ENCODE measurements at regions not wholly inside any gene's neighbourhood (a gene's known extent, or its start where the extent isn't known, plus 50 kb on each side); places are given as distances from the start of the nearest gene placed in this dataset.
"Not testable (repeated sequence)": the region's sequence is repeated elsewhere in the genome, so short reads cannot be mapped to it uniquely, and the experiment has no call there.

DNA sequence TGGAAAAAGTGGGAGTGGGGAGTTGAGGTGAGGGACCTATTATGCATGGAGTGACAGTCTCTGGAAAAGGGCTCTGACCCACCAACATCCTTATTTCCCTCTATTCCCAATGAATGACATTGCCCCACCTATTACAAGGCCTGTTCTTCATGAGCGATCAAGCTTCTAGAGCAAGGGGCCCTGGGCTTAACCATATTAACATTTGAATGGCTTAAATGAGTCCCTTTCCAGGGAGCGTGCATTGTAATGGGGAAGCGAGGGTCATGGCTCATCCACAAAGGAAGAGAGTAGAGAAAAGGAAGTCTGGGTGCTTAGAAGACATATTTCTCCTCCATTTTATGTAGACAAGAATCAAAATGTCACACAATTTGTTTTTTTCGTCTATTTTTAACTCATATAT is 255.5 kb downstream of the CAAP1 start:
- no peak overlapping the region for H3K4me3 ChIP-seq (ENCODE audit: low read length in 2 of 2)
- H3K27me3 ChIP-seq (ENCODE audit: control insufficient read depth in 1 of 2, insufficient read depth in 2 of 2, low read length in 2 of 2), result no peaks in the 10 kb centered on the region
- H3K9me3 ChIP-seq (ENCODE audit: control insufficient read depth in 2 of 2, low read length in 2 of 2), result no peaks in the 10 kb centered on the region
- H3K4me1 ChIP-seq (ENCODE audit: control insufficient read depth, insufficient read depth, low read length), result no peaks in the 10 kb centered on the region
- no peaks in the 10 kb centered on the region for H3K36me3 ChIP-seq (ENCODE audit: control insufficient read depth in 2 of 2, insufficient read depth in 2 of 2, low read length in 2 of 2)
- H3K9ac ChIP-seq (ENCODE audit: low read length in 2 of 2), result no peak overlapping the region
- no peak overlapping the region for H3K27ac ChIP-seq (ENCODE audit: low read length)

DNA sequence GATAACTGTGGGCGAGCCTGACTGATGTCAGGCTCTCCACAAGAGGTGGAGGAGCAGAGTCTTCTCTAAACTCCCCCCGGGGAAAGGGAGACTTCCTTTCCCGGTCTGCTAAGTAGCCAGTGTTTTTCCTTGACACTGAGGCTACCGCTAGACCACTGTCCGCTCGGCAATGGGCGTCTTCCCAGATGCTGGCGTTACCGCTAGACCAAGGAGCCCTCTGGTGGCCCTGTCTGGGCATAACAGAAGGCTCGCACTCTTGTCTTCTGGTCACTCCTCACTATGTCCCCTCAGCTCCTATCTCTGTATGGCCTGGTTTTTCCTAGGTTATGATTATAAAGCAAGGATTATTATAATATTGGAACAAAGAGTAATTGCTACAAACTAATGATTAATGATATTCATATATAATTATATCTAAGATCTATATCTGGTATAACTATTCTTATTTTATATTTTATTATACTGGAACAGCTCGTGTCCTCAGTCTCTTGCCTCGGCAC is 278.7 kb downstream of the CAAP1 start:
- H3K9me3 ChIP-seq (ENCODE audit: control insufficient read depth in 2 of 2, low read length in 2 of 2); H3K27ac ChIP-seq (ENCODE audit: low read length): not testable (repeated sequence)

DNA sequence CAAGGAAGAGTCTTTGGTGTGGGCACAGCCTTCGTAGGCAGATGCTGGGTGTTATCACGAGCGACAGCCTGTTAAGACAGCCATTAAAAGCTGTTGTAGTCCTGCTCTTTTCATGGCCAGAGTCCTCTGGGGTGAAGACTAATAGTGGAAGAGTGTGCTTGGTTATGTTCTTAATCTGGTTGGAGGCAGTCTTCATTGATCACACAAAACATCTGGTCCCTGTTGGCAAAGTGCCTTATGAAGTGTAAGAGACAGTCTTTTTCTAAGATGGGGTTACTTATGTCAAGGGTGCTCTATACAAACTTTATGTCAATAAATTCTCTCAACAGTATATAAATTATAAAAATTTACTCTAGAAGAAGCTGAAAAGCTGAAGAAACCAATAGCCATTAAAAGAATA is 280.4 kb downstream of the CAAP1 start:
- Histone ChIP-seq H3K4me3 (ENCODE audit: low read length in 2 of 2) (no peak overlapping the region), H3K27ac (ENCODE audit: low read length) (no peak overlapping the region), H3K4me1 (ENCODE audit: control insufficient read depth, insufficient read depth, low read length) (no peaks in the 10 kb centered on the region), H3K9me3 (ENCODE audit: control insufficient read depth in 2 of 2, low read length in 2 of 2) (no peaks in the 10 kb centered on the region), H3K36me3 (ENCODE audit: control insufficient read depth in 2 of 2, insufficient read depth in 2 of 2, low read length in 2 of 2) (no peaks in the 10 kb centered on the region), H3K9ac (ENCODE audit: low read length in 2 of 2) (no peak overlapping the region), H3K27me3 (ENCODE audit: control insufficient read depth in 1 of 2, insufficient read depth in 2 of 2, low read length in 2 of 2) (no peaks in the 10 kb centered on the region)

More for the DNA sequence above, 278.7 kb downstream of the CAAP1 start:
- H3K4me3 ChIP-seq (ENCODE audit: low read length in 2 of 2); H3K4me1 ChIP-seq (ENCODE audit: control insufficient read depth, insufficient read depth, low read length); H3K9ac ChIP-seq (ENCODE audit: low read length in 2 of 2); H3K27me3 ChIP-seq (ENCODE audit: control insufficient read depth in 1 of 2, insufficient read depth in 2 of 2, low read length in 2 of 2); H3K36me3 ChIP-seq (ENCODE audit: control insufficient read depth in 2 of 2, insufficient read depth in 2 of 2, low read length in 2 of 2): not testable (repeated sequence)

DNA sequence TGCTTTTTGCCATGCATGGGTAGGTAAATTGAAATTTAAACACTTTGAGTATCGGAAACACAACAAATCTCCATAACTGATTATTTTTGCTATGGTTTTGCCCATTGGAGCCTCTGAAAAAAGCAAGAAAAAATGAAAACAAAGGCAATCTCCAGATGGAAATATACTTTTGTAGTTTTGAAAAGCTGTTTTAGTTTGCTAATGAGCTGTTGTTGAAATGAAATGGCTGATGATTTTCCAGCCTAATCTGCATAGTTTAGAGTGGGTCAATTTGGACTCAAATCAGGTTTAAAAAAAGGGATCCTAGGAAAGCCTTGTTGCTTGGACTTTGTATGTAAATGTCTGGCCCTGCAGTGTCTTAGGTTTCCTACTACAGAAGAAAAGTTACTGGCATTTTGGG is 285.8 kb downstream of the CAAP1 start:
- no peak overlapping the region for H3K4me3 ChIP-seq (ENCODE audit: low read length in 2 of 2)
- H3K27ac ChIP-seq (ENCODE audit: low read length), result no peak overlapping the region
- H3K9me3 ChIP-seq (ENCODE audit: control insufficient read depth in 2 of 2, low read length in 2 of 2), result no peaks in the 10 kb centered on the region
- no peak overlapping the region for H3K9ac ChIP-seq (ENCODE audit: low read length in 2 of 2)
- no peaks in the 10 kb centered on the region for H3K36me3 ChIP-seq (ENCODE audit: control insufficient read depth in 2 of 2, insufficient read depth in 2 of 2, low read length in 2 of 2)
- no peaks in the 10 kb centered on the region for H3K27me3 ChIP-seq (ENCODE audit: control insufficient read depth in 1 of 2, insufficient read depth in 2 of 2, low read length in 2 of 2)
- no peaks in the 10 kb centered on the region for H3K4me1 ChIP-seq (ENCODE audit: control insufficient read depth, insufficient read depth, low read length)

DNA sequence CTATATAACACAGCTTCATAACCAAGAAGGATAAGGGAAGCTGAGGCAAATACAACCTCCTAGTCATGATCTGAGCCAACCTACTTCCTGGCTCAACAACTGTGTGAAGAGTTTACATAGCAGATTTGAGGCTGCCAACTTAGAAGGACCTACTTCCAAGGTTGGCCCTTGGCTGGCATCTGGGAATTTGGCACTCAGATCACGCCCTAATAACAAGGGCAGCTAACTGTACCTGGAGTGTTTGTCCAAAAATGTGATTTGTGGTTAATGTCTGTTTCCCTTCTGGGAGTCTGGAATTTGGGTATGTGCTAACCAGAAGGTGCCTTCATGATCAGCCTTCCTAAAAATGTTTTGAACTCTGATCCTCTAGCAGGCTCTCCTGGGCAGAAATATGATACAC is 287.2 kb downstream of the CAAP1 start:
- H3K36me3 ChIP-seq (ENCODE audit: control insufficient read depth in 2 of 2, insufficient read depth in 2 of 2, low read length in 2 of 2), result no peaks in the 10 kb centered on the region
- H3K27me3 ChIP-seq (ENCODE audit: control insufficient read depth in 1 of 2, insufficient read depth in 2 of 2, low read length in 2 of 2), result no peaks in the 10 kb centered on the region
- H3K27ac ChIP-seq (ENCODE audit: low read length), result no peak overlapping the region
- H3K9me3 ChIP-seq (ENCODE audit: control insufficient read depth in 2 of 2, low read length in 2 of 2), result no peaks in the 10 kb centered on the region
- no peak overlapping the region for H3K9ac ChIP-seq (ENCODE audit: low read length in 2 of 2)
- no peaks in the 10 kb centered on the region for H3K4me1 ChIP-seq (ENCODE audit: control insufficient read depth, insufficient read depth, low read length)
- H3K4me3 ChIP-seq (ENCODE audit: low read length in 2 of 2), result no peak overlapping the region

DNA sequence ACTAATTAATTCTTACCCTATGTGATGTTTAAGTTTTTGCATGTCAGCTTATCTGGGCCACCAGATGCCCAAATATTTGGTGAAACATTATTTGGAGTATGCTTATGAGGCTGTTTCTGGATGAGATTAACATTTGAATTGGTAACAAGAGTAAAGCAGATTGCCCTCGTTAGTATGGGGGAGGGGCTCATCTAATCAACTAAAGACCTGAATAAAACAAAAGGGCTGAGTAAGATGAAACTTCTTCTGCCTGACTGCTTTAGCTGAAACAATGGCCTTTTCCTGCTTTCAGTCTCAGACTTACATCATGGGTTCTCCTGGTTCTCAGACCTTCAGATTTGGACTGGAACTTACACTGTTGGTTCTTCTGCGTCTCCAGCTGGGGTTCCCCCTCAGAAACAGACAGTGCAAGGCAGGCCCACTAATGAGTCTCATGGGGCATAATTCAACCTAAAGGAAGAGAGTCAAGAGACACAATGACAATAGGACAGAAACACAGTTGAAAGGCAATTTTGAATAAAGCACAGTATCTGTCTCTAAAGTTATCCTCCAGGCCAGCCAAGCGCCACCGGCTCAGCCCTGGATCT is 288.4 kb downstream of the CAAP1 start:
- no peaks in the 10 kb centered on the region for H3K4me1 ChIP-seq (ENCODE audit: control insufficient read depth, insufficient read depth, low read length)
- no peak overlapping the region for H3K4me3 ChIP-seq (ENCODE audit: low read length in 2 of 2)
- H3K9ac ChIP-seq (ENCODE audit: low read length in 2 of 2), result no peak overlapping the region
- H3K36me3 ChIP-seq (ENCODE audit: control insufficient read depth in 2 of 2, insufficient read depth in 2 of 2, low read length in 2 of 2), result no peaks in the 10 kb centered on the region
- no peaks in the 10 kb centered on the region for H3K9me3 ChIP-seq (ENCODE audit: control insufficient read depth in 2 of 2, low read length in 2 of 2)
- no peaks in the 10 kb centered on the region for H3K27me3 ChIP-seq (ENCODE audit: control insufficient read depth in 1 of 2, insufficient read depth in 2 of 2, low read length in 2 of 2)
- no peak overlapping the region for H3K27ac ChIP-seq (ENCODE audit: low read length)

DNA sequence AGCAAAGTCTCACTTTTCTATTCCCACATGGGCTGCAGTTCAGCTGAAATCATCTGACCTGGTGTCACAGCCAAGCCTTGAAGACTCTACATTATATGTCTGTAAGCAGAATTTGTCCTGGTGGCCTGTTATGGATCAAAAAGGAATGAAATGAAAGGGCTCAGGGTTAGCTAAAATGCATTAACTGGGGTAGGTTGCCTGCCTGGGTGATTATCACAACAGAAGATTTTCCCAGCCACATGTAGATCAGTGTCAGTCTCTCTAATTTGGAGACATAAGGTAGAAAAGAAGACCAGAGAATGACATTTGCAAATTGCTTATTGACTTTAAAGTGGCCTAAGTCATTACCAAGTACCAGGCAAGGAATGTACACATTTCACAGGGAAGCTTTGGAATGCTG is 289.0 kb downstream of the CAAP1 start:
- H3K27me3 ChIP-seq (ENCODE audit: control insufficient read depth in 1 of 2, insufficient read depth in 2 of 2, low read length in 2 of 2), result no peaks in the 10 kb centered on the region
- H3K9me3 ChIP-seq (ENCODE audit: control insufficient read depth in 2 of 2, low read length in 2 of 2), result no peaks in the 10 kb centered on the region
- no peaks in the 10 kb centered on the region for H3K36me3 ChIP-seq (ENCODE audit: control insufficient read depth in 2 of 2, insufficient read depth in 2 of 2, low read length in 2 of 2)
- no peaks in the 10 kb centered on the region for H3K4me1 ChIP-seq (ENCODE audit: control insufficient read depth, insufficient read depth, low read length)
- H3K9ac ChIP-seq (ENCODE audit: low read length in 2 of 2), result no peak overlapping the region
- H3K4me3 ChIP-seq (ENCODE audit: low read length in 2 of 2), result no peak overlapping the region
- no peak overlapping the region for H3K27ac ChIP-seq (ENCODE audit: low read length)

DNA sequence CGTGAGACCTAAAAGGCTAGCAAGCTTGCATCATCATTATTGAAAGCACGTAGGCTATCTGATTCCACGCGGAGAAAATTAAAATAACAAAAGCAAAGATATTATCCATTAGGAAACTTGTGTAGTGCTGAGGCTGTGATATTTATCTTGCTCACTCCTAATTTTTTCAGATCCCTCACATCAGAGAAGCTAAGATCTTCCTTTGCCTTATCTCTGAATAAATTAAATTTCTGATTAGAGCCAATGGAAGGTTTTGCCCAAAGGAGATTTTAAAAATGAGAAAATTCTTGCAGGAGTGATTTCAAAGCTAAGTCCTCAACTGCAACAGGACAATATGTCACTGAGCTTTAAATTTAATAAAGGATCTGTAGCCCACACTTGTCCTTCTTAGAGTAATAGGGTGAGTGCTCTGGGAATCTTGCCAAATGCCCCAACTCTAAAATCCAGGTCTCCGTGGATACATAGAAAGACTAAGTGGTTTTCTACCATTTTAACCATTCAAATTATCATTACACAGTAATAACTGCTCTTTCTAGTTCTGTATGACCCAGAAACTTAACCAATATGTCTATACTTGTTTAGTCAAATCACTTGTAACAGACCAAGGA is 295.0 kb downstream of the CAAP1 start:
- no peak overlapping the region for H3K27ac ChIP-seq (ENCODE audit: low read length)
- no peaks in the 10 kb centered on the region for H3K36me3 ChIP-seq (ENCODE audit: control insufficient read depth in 2 of 2, insufficient read depth in 2 of 2, low read length in 2 of 2)
- no peaks in the 10 kb centered on the region for H3K9me3 ChIP-seq (ENCODE audit: control insufficient read depth in 2 of 2, low read length in 2 of 2)
- H3K27me3 ChIP-seq (ENCODE audit: control insufficient read depth in 1 of 2, insufficient read depth in 2 of 2, low read length in 2 of 2), result no peaks in the 10 kb centered on the region
- H3K4me3 ChIP-seq (ENCODE audit: low read length in 2 of 2), result no peak overlapping the region
- H3K4me1 ChIP-seq (ENCODE audit: control insufficient read depth, insufficient read depth, low read length), result no peaks in the 10 kb centered on the region
- H3K9ac ChIP-seq (ENCODE audit: low read length in 2 of 2), result no peak overlapping the region

DNA sequence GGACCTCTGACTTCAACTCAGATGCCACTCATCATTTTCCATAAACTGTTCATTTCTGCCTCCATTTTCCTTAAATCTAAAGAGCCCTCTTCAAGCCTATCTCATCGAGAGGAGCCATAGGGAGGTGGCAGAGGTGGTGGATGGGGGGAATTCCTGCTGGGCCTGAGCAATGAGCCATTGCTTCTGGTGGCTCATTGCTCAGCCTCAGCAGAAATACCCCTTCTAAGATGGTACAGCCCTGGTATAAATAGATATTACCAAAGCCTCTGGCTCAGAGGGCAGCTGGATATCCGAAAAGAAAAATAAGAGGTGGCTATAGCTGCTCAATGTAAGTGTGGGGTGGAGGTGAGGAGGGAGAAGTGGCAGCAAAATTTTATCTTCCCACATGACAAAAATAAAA is 313.5 kb downstream of the CAAP1 start:
- no peaks in the 10 kb centered on the region for H3K4me1 ChIP-seq (ENCODE audit: control insufficient read depth, insufficient read depth, low read length)
- no peaks in the 10 kb centered on the region for H3K36me3 ChIP-seq (ENCODE audit: control insufficient read depth in 2 of 2, insufficient read depth in 2 of 2, low read length in 2 of 2)
- no peak overlapping the region for H3K4me3 ChIP-seq (ENCODE audit: low read length in 2 of 2)
- H3K27me3 ChIP-seq (ENCODE audit: control insufficient read depth in 1 of 2, insufficient read depth in 2 of 2, low read length in 2 of 2), result no peaks in the 10 kb centered on the region
- H3K9ac ChIP-seq (ENCODE audit: low read length in 2 of 2), result no peak overlapping the region
- H3K27ac ChIP-seq (ENCODE audit: low read length), result no peak overlapping the region
- no peaks in the 10 kb centered on the region for H3K9me3 ChIP-seq (ENCODE audit: control insufficient read depth in 2 of 2, low read length in 2 of 2)

DNA sequence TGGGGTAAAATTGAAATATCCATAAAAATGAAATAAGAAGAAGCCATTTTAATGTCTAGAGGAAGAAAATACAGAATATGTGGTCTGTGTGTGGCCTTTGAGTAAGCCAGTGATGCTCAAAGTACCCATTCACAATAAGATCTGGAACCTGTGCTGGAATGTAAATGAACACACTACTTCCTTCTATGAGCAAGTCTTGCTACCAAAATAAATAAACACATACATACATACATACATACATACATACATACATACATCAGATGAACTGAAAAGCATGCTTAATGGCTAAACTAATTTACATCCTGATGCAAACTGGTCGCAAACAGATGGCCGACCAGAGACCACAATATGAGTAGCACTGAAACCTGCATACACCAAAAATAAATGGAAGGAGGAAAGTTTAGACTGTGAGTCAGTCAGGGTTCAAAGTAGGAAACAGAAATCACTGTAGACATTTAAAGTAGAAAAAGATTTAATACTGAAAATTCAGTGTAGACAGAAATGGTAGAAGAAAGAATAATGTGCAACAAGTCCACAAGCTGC is 317.6 kb downstream of the CAAP1 start:
- H3K27ac ChIP-seq (ENCODE audit: low read length), result no peak overlapping the region
- no peaks in the 10 kb centered on the region for H3K27me3 ChIP-seq (ENCODE audit: control insufficient read depth in 1 of 2, insufficient read depth in 2 of 2, low read length in 2 of 2)
- no peak overlapping the region for H3K9ac ChIP-seq (ENCODE audit: low read length in 2 of 2)
- no peaks in the 10 kb centered on the region for H3K4me1 ChIP-seq (ENCODE audit: control insufficient read depth, insufficient read depth, low read length)
- no peak overlapping the region for H3K4me3 ChIP-seq (ENCODE audit: low read length in 2 of 2)
- no peaks in the 10 kb centered on the region for H3K36me3 ChIP-seq (ENCODE audit: control insufficient read depth in 2 of 2, insufficient read depth in 2 of 2, low read length in 2 of 2)
- no peaks in the 10 kb centered on the region for H3K9me3 ChIP-seq (ENCODE audit: control insufficient read depth in 2 of 2, low read length in 2 of 2)

DNA sequence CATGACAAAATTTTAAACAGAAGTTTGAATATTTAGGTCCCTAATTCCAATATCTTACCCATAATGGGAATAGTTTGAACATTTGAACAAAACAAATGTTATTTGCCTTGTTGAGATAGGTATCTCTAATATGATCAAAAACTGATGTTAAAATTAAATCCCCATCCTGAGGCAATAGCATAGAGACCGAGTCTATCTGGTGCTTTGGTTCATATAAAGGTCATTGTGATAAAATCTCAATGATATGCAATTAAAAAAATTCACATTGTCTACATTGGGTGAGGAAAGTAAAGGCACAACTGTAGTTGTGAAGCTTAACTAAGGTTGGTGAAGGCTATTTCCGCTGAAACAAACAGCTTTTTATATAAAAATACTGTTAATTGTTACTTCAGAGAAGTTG is 318.3 kb downstream of the CAAP1 start:
- H3K9me3 ChIP-seq (ENCODE audit: control insufficient read depth in 2 of 2, low read length in 2 of 2), result no peaks in the 10 kb centered on the region
- no peaks in the 10 kb centered on the region for H3K36me3 ChIP-seq (ENCODE audit: control insufficient read depth in 2 of 2, insufficient read depth in 2 of 2, low read length in 2 of 2)
- H3K27me3 ChIP-seq (ENCODE audit: control insufficient read depth in 1 of 2, insufficient read depth in 2 of 2, low read length in 2 of 2), result no peaks in the 10 kb centered on the region
- no peak overlapping the region for H3K9ac ChIP-seq (ENCODE audit: low read length in 2 of 2)
- H3K27ac ChIP-seq (ENCODE audit: low read length), result no peak overlapping the region
- H3K4me1 ChIP-seq (ENCODE audit: control insufficient read depth, insufficient read depth, low read length), result no peaks in the 10 kb centered on the region
- no peak overlapping the region for H3K4me3 ChIP-seq (ENCODE audit: low read length in 2 of 2)
